GM23248 (cell line): ENCODE measurements at regions not wholly inside any gene's neighbourhood (a gene's known extent, or its start where the extent isn't known, plus 50 kb on each side); places are given as distances from the start of the nearest gene placed in this dataset.

ENCODE experiments used
- EZH2 ChIP-seq: fragments of 200-600 bp; sonication (generic); IDR thresholded peaks from 2 replicates; pipeline ENCODE4 v1.6.1; 2018; ENCODE audit warnings: antibody characterized with exemption, mild to moderate bottlenecking; ENCODE audit not compliant: insufficient read depth, poor library complexity, severe bottlenecking
- EZH2phosphoT487 ChIP-seq: fragments of 200-600 bp; sonication (generic); IDR thresholded peaks from 2 replicates; pipeline ENCODE4 v1.6.1; 2018; ENCODE audit warnings: antibody characterized with exemption, moderate library complexity, mild to moderate bottlenecking, low read depth; ENCODE audit not compliant: insufficient read depth

DNA sequence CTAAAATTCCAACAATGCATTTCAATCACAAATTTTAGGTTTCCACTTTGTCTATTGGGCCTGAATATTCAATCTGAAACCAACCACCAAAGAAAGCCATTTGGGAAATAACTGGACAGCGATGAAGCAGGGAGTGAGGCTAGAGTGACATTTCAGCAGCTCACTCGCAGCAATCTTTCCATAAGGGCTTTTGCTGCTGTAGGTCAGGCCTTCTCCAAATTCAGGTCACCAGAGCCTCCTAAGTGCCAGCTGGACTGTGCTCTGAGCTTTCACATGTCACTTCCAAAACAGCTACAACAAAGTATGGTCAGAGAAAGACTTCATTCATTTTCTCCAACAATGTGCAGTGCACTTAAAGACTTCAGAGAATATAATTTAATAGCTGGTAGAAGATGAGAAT lies 194.8 kb downstream of the FRK start:
- TF ChIP-seq EZH2 (no peak), EZH2phosphoT487 (no peak)
